GM23338 (cell line): ENCODE measurements at regions not wholly inside any gene's neighbourhood (a gene's known extent, or its start where the extent isn't known, plus 50 kb on each side); places are given as distances from the start of the nearest gene placed in this dataset.

Source experiments
- CTCF ChIP-seq, 2 experiments: fragments of 200-600 bp in 1 of 2; sonication (generic) in 1 of 2; conservative IDR thresholded peaks; 2 replicates each; pipeline versions ENCODE4 v1.5.1 to v1.6.1; 2016 to 2017; ENCODE audit warnings: antibody characterized with exemption in 2 of 2, low read depth in 2 of 2, mild to moderate bottlenecking in 2 of 2, moderate library complexity in 1 of 2
- EZH2phosphoT487 ChIP-seq: fragments of 200-600 bp; sonication (generic); IDR thresholded peaks from one replicate; pipeline ENCODE4 v1.8.1; 2018; ENCODE audit warnings: antibody characterized with exemption; ENCODE audit not compliant: unreplicated experiment
- POLR2AphosphoS5 ChIP-seq: IDR thresholded peaks from 2 replicates; pipeline ENCODE4 v1.6.1; 2016; ENCODE audit warnings: antibody characterized with exemption, low read depth
- REST ChIP-seq: IDR thresholded peaks from one replicate; pipeline ENCODE4 v1.6.1; 2018; ENCODE audit warnings: antibody characterized with exemption; ENCODE audit not compliant: unreplicated experiment

- no peak for TF ChIP-seq CTCF (conservative IDR thresholded peaks at IDR 0.05; ENCODE audit: low read depth in 2 of 2)
- TF ChIP-seq REST, result no peak
- no peak for TF ChIP-seq POLR2AphosphoS5
- no peak for TF ChIP-seq EZH2phosphoT487
Observed at GRCh38 chr2:61737841-61738240, 116.0 kb downstream of the FAM161A start.
